K562 (cell line): ENCODE measurements at regions not wholly inside any gene's neighbourhood (a gene's known extent, or its start where the extent isn't known, plus 50 kb on each side); places are given as distances from the start of the nearest gene placed in this dataset.
"Not testable (repeated sequence)": the region's sequence is repeated elsewhere in the genome, so short reads cannot be mapped to it uniquely, and the experiment has no call there.

Experiments
- ATAC-seq: fragments of 200-7000 bp; cut with Tn5 transposase; 3 replicates; pipeline ENCODE4 v1.9.1; 2020; ENCODE audit warnings: moderate library complexity
- BruUV-seq: library from RNA; stranded (reverse); fragments of 400-500 nt; replicated peaks from 2 replicates; lab custom pipeline; 2021; lab: Mats Ljungman, UMichigan
- CTCF ChIA-PET: fragments of 300-600 bp; formaldehyde crosslinking; extraction: SDS; loops from one replicate; lab custom pipeline; 2021; ENCODE audit warnings: low intra/inter-chr PET ratio; lab: Yijun Ruan, JAX
- POLR2A ChIA-PET: fragments of 300-600, 350-650 bp; sonication (Branson Sonifier 250); formaldehyde crosslinking; extraction: SDS; loops from one replicate; lab custom pipeline; 2021; ENCODE audit warnings: antibody characterized with exemption, inconsistent platforms; lab: Yijun Ruan, JAX
- DNase-seq, 4 experiments: peaks; one replicate each; pipeline versions ENCODE4 v3.0.0 to v3.0.0-alpha.2; 2011 to 2018; ENCODE audit warnings: low spot score in 3 of 4, mixed read lengths in 3 of 4; ENCODE audit errors: extremely low read depth in 1 of 4
- FAIRE-seq: peaks from 2 replicates; lab custom pipeline; 2011; peaks lifted over from hg19 to GRCh38; lab: Jason Lieb, UNC
- H2AFZ ChIP-seq: 2 replicates; pipeline ENCODE4 v1.6.0; 2011; ENCODE audit warnings: low read depth, low read length, control low read depth, inconsistent platforms
- H3K27ac ChIP-seq: fragments of 200-600 bp; 3 replicates; pipeline ENCODE4 v1.8.0; 2011; ENCODE audit warnings: low read depth, mild to moderate bottlenecking, control low read depth, inconsistent platforms, low read length, moderate library complexity, mixed read lengths; ENCODE audit errors: extremely low read depth
- H3K27me3 ChIP-seq, 2 experiments: fragments of 300-600 bp in 1 of 2; 2 replicates in 1 of 2; 3 replicates in 1 of 2; pipeline versions ENCODE4 v1.6.0 to v1.8.0; 2011; ENCODE audit warnings: inconsistent platforms in 2 of 2, low read length in 2 of 2, mild to moderate bottlenecking in 1 of 2, mixed read lengths in 1 of 2, moderate library complexity in 1 of 2; ENCODE audit not compliant: control insufficient read depth in 2 of 2, insufficient read depth in 2 of 2
- H3K36me3 ChIP-seq: fragments of 300-600 bp; 3 replicates; pipeline ENCODE4 v1.8.0; 2011; ENCODE audit warnings: mild to moderate bottlenecking, low read length, inconsistent platforms; ENCODE audit not compliant: control insufficient read depth, insufficient read depth
- H3K4me1 ChIP-seq, 2 experiments: fragments of 200-600 bp in 1 of 2; replicated peaks in 1 of 2; 2 replicates in 1 of 2; 3 replicates in 1 of 2; pipeline versions ENCODE4 v1.5.1 to v1.8.0; 2011; ENCODE audit warnings: inconsistent platforms in 2 of 2, low read length in 2 of 2, mild to moderate bottlenecking in 1 of 2, mixed read lengths in 1 of 2, moderate library complexity in 1 of 2; ENCODE audit not compliant: control insufficient read depth in 2 of 2, insufficient read depth in 2 of 2
- H3K4me2 ChIP-seq: 2 replicates; pipeline ENCODE4 v1.6.1; 2011; ENCODE audit warnings: low read length, control low read depth, inconsistent platforms, mixed read lengths; ENCODE audit not compliant: insufficient read depth
- H3K4me3 ChIP-seq: fragments of 200-600 bp; sonication (generic), shearing (Covaris generic); 2 replicates; pipeline ENCODE4 v1.5.1; 2016; ENCODE audit warnings: control low read depth, inconsistent platforms
- H3K79me2 ChIP-seq: fragments of 200-600 bp; 3 replicates; pipeline ENCODE4 v1.8.0; 2011; ENCODE audit warnings: low read length, inconsistent platforms; ENCODE audit not compliant: control insufficient read depth, insufficient read depth
- H3K9ac ChIP-seq, 2 experiments: 2 replicates each; pipeline versions ENCODE4 v1.6.0 to v1.6.1; 2011; ENCODE audit warnings: low read depth in 2 of 2, low read length in 2 of 2, control low read depth in 1 of 2, inconsistent platforms in 1 of 2, mild to moderate bottlenecking in 1 of 2, mixed read lengths in 1 of 2; ENCODE audit not compliant: insufficient read depth in 1 of 2
- H3K9me1 ChIP-seq: one replicate; pipeline ENCODE4 v1.6.0; 2011; ENCODE audit warnings: inconsistent platforms, mild to moderate bottlenecking, low read length, moderate library complexity; ENCODE audit not compliant: control insufficient read depth, insufficient read depth
- H3K9me3 ChIP-seq: replicated peaks from 2 replicates; pipeline ENCODE4 v1.5.1; 2011; ENCODE audit warnings: low read depth, low read length, inconsistent platforms; ENCODE audit not compliant: control insufficient read depth, insufficient read depth
- H4K20me1 ChIP-seq: replicated peaks from 2 replicates; pipeline ENCODE4 v1.6.1; 2011; ENCODE audit warnings: low read length, inconsistent platforms, mixed read lengths; ENCODE audit not compliant: control insufficient read depth, insufficient read depth
- CREB1 ChIP-seq, 2 experiments: sonication (generic) in 1 of 2; formaldehyde crosslinking in 1 of 2; IDR thresholded peaks; 2 replicates each; pipeline versions ENCODE4 v1.6.1 to v1.8.0; 2012 to 2022; ENCODE audit warnings: inconsistent platforms in 1 of 2, mild to moderate bottlenecking in 1 of 2, missing genetic modification reagents in 1 of 2, moderate library complexity in 1 of 2
- CTBP1 ChIP-seq: fragments of 450-650 bp; IDR thresholded peaks from 2 replicates; pipeline ENCODE4 v1.6.1; 2016; ENCODE audit warnings: borderline replicate concordance
- EWSR1 ChIP-seq: fragments of 450-650 bp; IDR thresholded peaks from 2 replicates; pipeline ENCODE4 v1.6.1; 2018; ENCODE audit warnings: borderline replicate concordance, mild to moderate bottlenecking, low read depth, moderate library complexity; ENCODE audit not compliant: partially characterized antibody
- HDAC2 ChIP-seq: fragments of 450-650 bp; IDR thresholded peaks from 2 replicates; pipeline ENCODE4 v1.6.1; 2016; ENCODE audit warnings: mild to moderate bottlenecking
- KLF1 ChIP-seq: fragments of 450-650 bp; IDR thresholded peaks from 2 replicates; pipeline ENCODE4 v1.6.1; 2016; ENCODE audit warnings: missing genetic modification characterization, missing compliant biosample characterization
- NFYB ChIP-seq: IDR thresholded peaks from 2 replicates; pipeline ENCODE4 v1.6.1; 2011; ENCODE audit warnings: mild to moderate bottlenecking, moderate library complexity; ENCODE audit not compliant: insufficient read length; ENCODE audit errors: extremely low read depth
- SAFB ChIP-seq: fragments of 200-400 bp; formaldehyde crosslinking; IDR thresholded peaks from 2 replicates; pipeline ENCODE4 v1.6.1; 2017; ENCODE audit warnings: low read depth, low read length, borderline replicate concordance
- STAT5B ChIP-seq: fragments of 250-450 bp; sonication (Bioruptor Pico); IDR thresholded peaks from 2 replicates; pipeline ENCODE4 v1.8.0; 2021; ENCODE audit warnings: mild to moderate bottlenecking, inconsistent platforms
- TFAM ChIP-seq: fragments of 250-450 bp; sonication (Bioruptor Pico); conservative IDR thresholded peaks from 2 replicates; pipeline ENCODE4 v1.5.0; 2021; ENCODE audit warnings: mild to moderate bottlenecking, moderate library complexity
- YBX1 ChIP-seq: fragments of 450-650 bp; IDR thresholded peaks from 2 replicates; pipeline ENCODE4 v1.7.1; 2016; ENCODE audit warnings: mild to moderate bottlenecking
- ZBED1 ChIP-seq: IDR thresholded peaks from 2 replicates; pipeline ENCODE4 v1.6.1; 2014
- ZNF507 ChIP-seq: conservative IDR thresholded peaks from 2 replicates; pipeline ENCODE4 v1.6.1; 2017; ENCODE audit warnings: missing genetic modification characterization, missing compliant biosample characterization
- WGBS: fragments of 100-300 bp; shearing (Covaris generic); methylation state at CpG from one replicate; pipeline ENCODE4 v1.1.6; 2016; ENCODE audit warnings: low coverage, mixed read lengths; ENCODE audit not compliant: insufficient coverage; ENCODE audit errors: missing lambda C conversion rate; 5-methylcytosine and 5-hydroxymethylcytosine counted together
- in situ Hi-C: fragments of 300-500 bp; cut with MboI; formaldehyde crosslinking; loops from 4 replicates; pipeline ENCODE4 v1.15.0; 2018; ENCODE audit warnings: inconsistent platforms, mixed read lengths
- intact Hi-C: fragments of 100-400 bp; cut with micrococcal nuclease; formaldehyde crosslinking; loops from 2 replicates; pipeline ENCODE4 v1.14.2; 2022
- TF ChIP-seq, protein P1 (sequence below), 2 experiments: IDR thresholded peaks; 2 replicates each; pipeline ENCODE4 v1.6.1; 2012; ENCODE audit warnings: improper control_type of control experiment in 2 of 2, low read depth in 2 of 2, low read length in 2 of 2, borderline replicate concordance in 1 of 2
- TF ChIP-seq, protein P2 (sequence below): fragments of 450-650 bp; formaldehyde crosslinking; IDR thresholded peaks from 2 replicates; pipeline ENCODE4 v1.4.0; 2020; ENCODE audit warnings: mild to moderate bottlenecking, mixed read lengths

DNA sequence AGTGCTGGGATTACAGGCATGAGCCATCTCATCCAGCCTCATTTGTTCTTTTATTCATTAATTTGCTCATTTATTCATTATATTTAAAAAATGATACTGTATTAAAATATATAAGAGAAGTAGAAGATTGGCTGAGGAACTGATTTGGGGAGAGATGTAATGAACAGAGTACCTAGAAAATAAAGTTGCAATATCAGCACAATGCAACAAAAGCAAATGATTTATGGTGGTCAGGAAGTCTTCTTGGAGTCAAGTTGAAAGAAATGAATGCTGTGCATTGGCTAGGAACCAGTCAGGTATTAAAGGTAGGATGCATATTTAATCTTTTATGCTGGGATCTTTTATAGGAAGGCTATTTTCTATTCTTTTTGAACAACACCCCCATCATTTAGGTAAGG lies 152.2 kb downstream of the C3orf38 start:
- CTCF ChIA-PET, result no interaction called here
- POLR2A ChIA-PET, result no interaction called here
- no TSS peak for BruUV-seq
- ATAC-seq (no peak), DNase-seq (no peak), FAIRE-seq (no peak)
- no peak overlapping the region for H3K4me3 ChIP-seq
- no peak overlapping the region for H3K9ac ChIP-seq
- TF ChIP-seq STAT5B (no peak), TFAM (CRISPR knock-in tag) (no peak), HDAC2 (no peak), CTBP1 (no peak), CREB1 (IDR thresholded peaks at IDR 0.05) (no peak), CREB1 (CRISPR knock-in tag; IDR thresholded peaks at IDR 0.05) (no peak), EWSR1 (no peak), SAFB (no peak), KLF1 (tag) (no peak), YBX1 (no peak), ZBED1 (no peak), ZNF507 (tag) (no peak), NFYB (no peak)
- TF ChIP-seq, protein P1, sequence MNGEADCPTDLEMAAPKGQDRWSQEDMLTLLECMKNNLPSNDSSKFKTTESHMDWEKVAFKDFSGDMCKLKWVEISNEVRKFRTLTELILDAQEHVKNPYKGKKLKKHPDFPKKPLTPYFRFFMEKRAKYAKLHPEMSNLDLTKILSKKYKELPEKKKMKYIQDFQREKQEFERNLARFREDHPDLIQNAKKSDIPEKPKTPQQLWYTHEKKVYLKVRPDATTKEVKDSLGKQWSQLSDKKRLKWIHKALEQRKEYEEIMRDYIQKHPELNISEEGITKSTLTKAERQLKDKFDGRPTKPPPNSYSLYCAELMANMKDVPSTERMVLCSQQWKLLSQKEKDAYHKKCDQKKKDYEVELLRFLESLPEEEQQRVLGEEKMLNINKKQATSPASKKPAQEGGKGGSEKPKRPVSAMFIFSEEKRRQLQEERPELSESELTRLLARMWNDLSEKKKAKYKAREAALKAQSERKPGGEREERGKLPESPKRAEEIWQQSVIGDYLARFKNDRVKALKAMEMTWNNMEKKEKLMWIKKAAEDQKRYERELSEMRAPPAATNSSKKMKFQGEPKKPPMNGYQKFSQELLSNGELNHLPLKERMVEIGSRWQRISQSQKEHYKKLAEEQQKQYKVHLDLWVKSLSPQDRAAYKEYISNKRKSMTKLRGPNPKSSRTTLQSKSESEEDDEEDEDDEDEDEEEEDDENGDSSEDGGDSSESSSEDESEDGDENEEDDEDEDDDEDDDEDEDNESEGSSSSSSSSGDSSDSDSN (IDR thresholded peaks at IDR 0.05; ENCODE audit: borderline replicate concordance in 1 of 2, low read depth in 2 of 2, low read length in 2 of 2), result no peak
- TF ChIP-seq, protein P2, sequence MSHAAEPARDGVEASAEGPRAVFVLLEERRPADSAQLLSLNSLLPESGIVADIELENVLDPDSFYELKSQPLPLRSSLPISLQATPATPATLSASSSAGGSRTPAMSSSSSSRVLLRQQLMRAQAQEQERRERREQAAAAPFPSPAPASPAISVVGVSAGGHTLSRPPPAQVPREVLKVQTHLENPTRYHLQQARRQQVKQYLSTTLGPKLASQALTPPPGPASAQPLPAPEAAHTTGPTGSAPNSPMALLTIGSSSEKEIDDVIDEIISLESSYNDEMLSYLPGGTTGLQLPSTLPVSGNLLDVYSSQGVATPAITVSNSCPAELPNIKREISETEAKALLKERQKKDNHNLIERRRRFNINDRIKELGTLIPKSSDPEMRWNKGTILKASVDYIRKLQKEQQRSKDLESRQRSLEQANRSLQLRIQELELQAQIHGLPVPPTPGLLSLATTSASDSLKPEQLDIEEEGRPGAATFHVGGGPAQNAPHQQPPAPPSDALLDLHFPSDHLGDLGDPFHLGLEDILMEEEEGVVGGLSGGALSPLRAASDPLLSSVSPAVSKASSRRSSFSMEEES (CRISPR knock-in tag), result no peak
- in situ Hi-C loops, result no loop called here
- intact Hi-C loops, result no loop called here
- no peaks in the 10 kb centered on the region for H3K9me1 ChIP-seq
- H3K9me3 ChIP-seq, result no peaks in the 10 kb centered on the region
- no peaks in the 10 kb centered on the region for H3K36me3 ChIP-seq
- H3K27me3 ChIP-seq, result no peaks in the 10 kb centered on the region
- no peaks in the 10 kb centered on the region for H3K4me1 ChIP-seq
- no peaks in the 10 kb centered on the region for H3K79me2 ChIP-seq
- no peaks in the 10 kb centered on the region for H4K20me1 ChIP-seq
- no peak overlapping the region for H2AFZ ChIP-seq
- H3K4me2 ChIP-seq, result no peak overlapping the region
- H3K27ac ChIP-seq, result no peak overlapping the region

DNA sequence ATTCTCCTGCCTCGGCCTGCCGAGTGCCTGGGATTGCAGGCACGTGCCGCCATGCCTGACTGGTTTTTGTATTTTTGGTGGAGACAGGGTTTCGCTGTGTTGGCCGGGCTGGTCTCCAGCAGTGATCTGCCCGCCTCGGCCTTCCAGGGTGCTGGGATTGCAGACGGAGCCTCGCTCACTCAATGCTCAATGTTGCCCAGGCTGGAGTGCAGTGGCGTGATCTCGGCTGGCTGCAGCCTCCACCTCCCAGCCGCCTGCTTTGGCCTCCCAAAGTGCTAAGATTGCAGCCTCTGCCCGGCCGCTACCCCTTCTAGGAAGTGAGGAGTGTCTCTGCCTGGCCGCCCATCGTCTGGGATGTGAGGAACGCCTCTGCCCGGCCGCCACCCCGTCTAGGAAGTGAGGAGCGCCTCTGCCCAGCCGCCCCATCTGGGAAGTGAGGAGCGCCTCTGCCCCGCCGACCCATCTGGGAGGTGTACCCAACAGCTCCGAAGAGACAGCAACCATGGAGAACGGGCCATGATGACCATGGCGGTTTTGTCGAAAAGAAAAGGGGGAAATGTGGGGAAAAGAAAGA lies 153.7 kb downstream of the C3orf38 start:
- H3K79me2 ChIP-seq, POLR2A ChIA-PET, BruUV-seq, H3K4me1 ChIP-seq, FAIRE-seq, H3K9me1 ChIP-seq, H3K9me3 ChIP-seq, H3K27me3 ChIP-seq, CTCF ChIA-PET, H3K9ac ChIP-seq, H2AFZ ChIP-seq, in situ Hi-C loops, H3K4me2 ChIP-seq, H3K27ac ChIP-seq, ATAC-seq, intact Hi-C loops, H3K36me3 ChIP-seq, DNase-seq, H3K4me3 ChIP-seq, H4K20me1 ChIP-seq: not testable (repeated sequence)
- 5% methylated on average over 17 of the region's 30 CpGs for WGBS
